PC-3 (cell line): ENCODE measurements at regions not wholly inside any gene's neighbourhood (a gene's known extent, or its start where the extent isn't known, plus 50 kb on each side); places are given as distances from the start of the nearest gene placed in this dataset.
A peak's percentile ranks its signal among the peaks of the same experiment; 100 is the strongest.

ENCODE experiments used
- ATAC-seq: fragments of 200-7000 bp; cut with Tn5 transposase; 2 replicates; pipeline ENCODE4 v1.9.1; 2020; ENCODE audit warnings: mild to moderate bottlenecking, moderate library complexity
- BruUV-seq: library from RNA; stranded (reverse); fragments of 400-500 nt; replicated peaks from 2 replicates; lab custom pipeline; 2021; lab: Mats Ljungman, UMichigan
- CTCF ChIA-PET: fragments of 300-600 bp; sonication (Branson Sonifier 250); formaldehyde crosslinking; loops from one replicate; lab custom pipeline; 2022; ENCODE audit warnings: antibody characterized with exemption; lab: Charles Lee
- POLR2A ChIA-PET: fragments of 300-600 bp; sonication (Branson Sonifier 250); formaldehyde crosslinking; loops from one replicate; lab custom pipeline; 2022; ENCODE audit warnings: antibody characterized with exemption; ENCODE audit not compliant: unreplicated experiment; lab: Charles Lee
- DNase-seq: peaks from one replicate; pipeline ENCODE4 v3.0.0-alpha.2; 2015
- H2AFZ ChIP-seq: fragments of 300-600 bp; sonication (generic); 2 replicates; pipeline ENCODE4 v1.6.0; 2016; ENCODE audit warnings: antibody characterized with exemption, low read length
- H3F3A ChIP-seq: fragments of 300-600 bp; sonication (generic); one replicate; pipeline ENCODE4 v1.6.0; 2017; ENCODE audit warnings: antibody characterized with exemption, low read length, control low read depth, mild to moderate bottlenecking; ENCODE audit not compliant: unreplicated experiment
- H3K27ac ChIP-seq: fragments of 300-600 bp; sonication (generic); 2 replicates; pipeline ENCODE4 v1.5.1; 2016; ENCODE audit warnings: mild to moderate bottlenecking, low read length
- H3K27me3 ChIP-seq: fragments of 300-600 bp; sonication (generic); 2 replicates; pipeline ENCODE4 v1.6.1; 2016; ENCODE audit warnings: low read length, mixed read lengths
- H3K36me3 ChIP-seq: fragments of 300-600 bp; sonication (generic); 2 replicates; pipeline ENCODE4 v1.6.1; 2016; ENCODE audit warnings: low read depth, mixed run types, low read length, mixed read lengths
- H3K4me1 ChIP-seq: fragments of 300-600 bp; sonication (generic); 2 replicates; pipeline ENCODE4 v1.5.1; 2016; ENCODE audit warnings: low read length; ENCODE audit not compliant: insufficient read depth
- H3K4me2 ChIP-seq: fragments of 300-600 bp; sonication (generic); 2 replicates; pipeline ENCODE4 v1.6.0; 2016; ENCODE audit warnings: low read length
- H3K4me3 ChIP-seq: fragments of 300-600 bp; sonication (generic); 2 replicates; pipeline ENCODE4 v1.5.1; 2016; ENCODE audit warnings: mild to moderate bottlenecking, low read length, mixed read lengths
- H3K79me2 ChIP-seq: fragments of 300-600 bp; sonication (generic); 2 replicates; pipeline ENCODE4 v1.6.1; 2017; ENCODE audit warnings: low read length, mixed read lengths
- H3K9ac ChIP-seq: fragments of 300-600 bp; sonication (generic); 2 replicates; pipeline ENCODE4 v1.6.0; 2016; ENCODE audit warnings: mild to moderate bottlenecking, low read length
- H3K9me2 ChIP-seq: fragments of 300-600 bp; sonication (generic); replicated peaks from 2 replicates; pipeline ENCODE4 v1.6.1; 2016; ENCODE audit warnings: mixed run types, low read length, mixed read lengths
- H3K9me3 ChIP-seq: fragments of 300-600 bp; sonication (generic); 2 replicates; pipeline ENCODE4 v1.6.1; 2016; ENCODE audit warnings: low read length, mixed read lengths
- H4K20me1 ChIP-seq: fragments of 300-600 bp; sonication (generic); 2 replicates; pipeline ENCODE4 v1.6.1; 2016; ENCODE audit warnings: low read length, mixed read lengths
- CTCF ChIP-seq: fragments of 300-600 bp; sonication (generic); conservative IDR thresholded peaks from 2 replicates; pipeline ENCODE4 v1.5.1; 2017; ENCODE audit warnings: antibody characterized with exemption, low read depth, mild to moderate bottlenecking, low read length
- EZH2 ChIP-seq: fragments of 300-600 bp; sonication (generic); IDR thresholded peaks from one replicate; pipeline ENCODE4 v1.6.1; 2017; ENCODE audit warnings: antibody characterized with exemption, mild to moderate bottlenecking, low read length; ENCODE audit not compliant: unreplicated experiment
- EZH2phosphoT487 ChIP-seq: fragments of 300-600 bp; sonication (generic); IDR thresholded peaks from 2 replicates; pipeline ENCODE4 v1.6.1; 2018; ENCODE audit warnings: mild to moderate bottlenecking, antibody characterized with exemption, low read length, borderline replicate concordance
- intact Hi-C: fragments of 100-400 bp; cut with micrococcal nuclease; formaldehyde crosslinking; loops from 2 replicates; pipeline ENCODE4 v1.9.0; 2023

GRCh38 chrX:82675104-82675503, 833.0 kb upstream of the POU3F4 start:
- Histone ChIP-seq H3K27me3 (no peaks in the 10 kb centered on the region), H3K27ac (no peak overlapping the region), H3K9me3 (no peaks in the 10 kb centered on the region), H3K79me2 (no peaks in the 10 kb centered on the region), H3K4me1 (no peaks in the 10 kb centered on the region), H3K4me3 (no peak overlapping the region), H3K9me2 (no peaks in the 10 kb centered on the region), H2AFZ (no peak overlapping the region), H3K36me3 (no peaks in the 10 kb centered on the region), H3K4me2 (no peak overlapping the region), H3F3A (no peaks in the 10 kb centered on the region), H3K9ac (no peak overlapping the region), H4K20me1 (no peaks in the 10 kb centered on the region)
- ATAC-seq: no peak
- no TSS peak for BruUV-seq
- no peak for DNase-seq
- ChIA-PET POLR2A (no interaction called here), CTCF (no interaction called here)
- intact Hi-C loops: no loop called here
- TF ChIP-seq EZH2: no peak
- no peak for TF ChIP-seq CTCF
- no peak for TF ChIP-seq EZH2phosphoT487

GRCh38 chrX:82676386-82676785, 831.7 kb upstream of the POU3F4 start:
- no peaks in the 10 kb centered on the region for H4K20me1 ChIP-seq
- H3K4me2 ChIP-seq: no peak overlapping the region
- no peak overlapping the region for H2AFZ ChIP-seq
- H3K9ac ChIP-seq: no peak overlapping the region
- H3K9me3 ChIP-seq: no peaks in the 10 kb centered on the region
- no peak overlapping the region for H3K27ac ChIP-seq
- DNase-seq (peak; percentile 30), ATAC-seq (no peak)
- no peaks in the 10 kb centered on the region for H3K36me3 ChIP-seq
- POLR2A ChIA-PET: interaction anchor here (0.5 kb wide), 1 partner anchor 40 kb away, joined by 3 read pairs; no protein-coding TSS in a partner anchor
- BruUV-seq: no TSS peak
- H3K4me3 ChIP-seq: no peak overlapping the region
- CTCF ChIA-PET: interaction anchor here (0.9 kb wide), 1 partner anchor 138 kb away, joined by 6 read pairs; no protein-coding TSS in a partner anchor
- no peaks in the 10 kb centered on the region for H3K27me3 ChIP-seq
- intact Hi-C loops: loop anchor here (1.0 kb wide), 1 partner anchor 458 kb away; no protein-coding TSS in a partner anchor
- TF ChIP-seq EZH2 (no peak), EZH2phosphoT487 (no peak), CTCF (peak; percentile 60)
- H3F3A ChIP-seq: no peaks in the 10 kb centered on the region
- H3K4me1 ChIP-seq: no peaks in the 10 kb centered on the region
- H3K79me2 ChIP-seq: no peaks in the 10 kb centered on the region
- H3K9me2 ChIP-seq: no peaks in the 10 kb centered on the region

GRCh38 chrX:82677286-82677685, 830.8 kb upstream of the POU3F4 start:
- BruUV-seq: no TSS peak
- intact Hi-C loops: no loop called here
- POLR2A ChIA-PET: no interaction called here
- TF ChIP-seq CTCF (no peak), EZH2phosphoT487 (no peak), EZH2 (no peak)
- no peak overlapping the region for H2AFZ ChIP-seq
- H3K79me2 ChIP-seq: no peaks in the 10 kb centered on the region
- no peak overlapping the region for H3K9ac ChIP-seq
- H3K9me3 ChIP-seq: no peaks in the 10 kb centered on the region
- H3K4me2 ChIP-seq: no peak overlapping the region
- no peaks in the 10 kb centered on the region for H3K27me3 ChIP-seq
- H3F3A ChIP-seq: no peaks in the 10 kb centered on the region
- H4K20me1 ChIP-seq: no peaks in the 10 kb centered on the region
- DNase-seq: no peak
- H3K4me1 ChIP-seq: no peaks in the 10 kb centered on the region
- H3K27ac ChIP-seq: no peak overlapping the region
- no peaks in the 10 kb centered on the region for H3K36me3 ChIP-seq
- H3K4me3 ChIP-seq: no peak overlapping the region
- H3K9me2 ChIP-seq: no peaks in the 10 kb centered on the region
- ATAC-seq: no peak
- CTCF ChIA-PET: no interaction called here
